ENCODE measurements at regions not wholly inside any gene's neighbourhood (a gene's known extent, or its start where the extent isn't known, plus 50 kb on each side); places are given as distances from the start of the nearest gene placed in this dataset.

GRCh38 chr4:112931001-112931400 lies 118.5 kb upstream of the ANK2 start:
- H3K79me2 ChIP-seq (ENCODE audit: low read length): no peaks in the 10 kb centered on the region
- no peaks in the 10 kb centered on the region for H3K4me1 ChIP-seq (ENCODE audit: insufficient read depth, low read length)
- H2AFZ ChIP-seq (ENCODE audit: low read length): no peak overlapping the region
- H3K27me3 ChIP-seq (ENCODE audit: low read length): no peaks in the 10 kb centered on the region
- no TSS peak for BruUV-seq (replicated peaks)
- H3K9ac ChIP-seq (ENCODE audit: low read length): no peak overlapping the region
- H3K9me2 ChIP-seq (replicated peaks; ENCODE audit: low read length): no peaks in the 10 kb centered on the region
- ChIA-PET CTCF (interaction anchor here (0.6 kb wide), 1 partner anchor 44 kb away, joined by 3 read pairs; no protein-coding TSS in a partner anchor), POLR2A (ENCODE audit: unreplicated experiment) (no interaction called here)
- DNase-seq (no peak), ATAC-seq (no peak)
- H4K20me1 ChIP-seq (ENCODE audit: low read length): no peaks in the 10 kb centered on the region
- no peaks in the 10 kb centered on the region for H3F3A ChIP-seq (ENCODE audit: low read length, unreplicated experiment)
- H3K27ac ChIP-seq (ENCODE audit: low read length): no peak overlapping the region
- TF ChIP-seq EZH2phosphoT487 (IDR thresholded peaks at IDR 0.05; ENCODE audit: borderline replicate concordance, low read length): no peak
- TF ChIP-seq CTCF (conservative IDR thresholded peaks at IDR 0.05; ENCODE audit: low read depth, low read length): no peak
- TF ChIP-seq EZH2 (IDR thresholded peaks at IDR 0.05; ENCODE audit: low read length, unreplicated experiment): no peak
- H3K9me3 ChIP-seq (ENCODE audit: low read length): no peaks in the 10 kb centered on the region
- intact Hi-C loops (cut with micrococcal nuclease): no loop called here
- no peaks in the 10 kb centered on the region for H3K36me3 ChIP-seq (ENCODE audit: low read depth, low read length)
- no peak overlapping the region for H3K4me2 ChIP-seq (ENCODE audit: low read length)
- no peak overlapping the region for H3K4me3 ChIP-seq (ENCODE audit: low read length)

GRCh38 chr4:112933790-112934189 lies 115.7 kb upstream of the ANK2 start:
- H3F3A ChIP-seq (ENCODE audit: low read length, unreplicated experiment): no peaks in the 10 kb centered on the region
- ChIA-PET POLR2A (ENCODE audit: unreplicated experiment) (no interaction called here), CTCF (no interaction called here)
- TF ChIP-seq CTCF (conservative IDR thresholded peaks at IDR 0.05; ENCODE audit: low read depth, low read length): no peak
- H3K36me3 ChIP-seq (ENCODE audit: low read depth, low read length): no peaks in the 10 kb centered on the region
- H3K79me2 ChIP-seq (ENCODE audit: low read length): no peaks in the 10 kb centered on the region
- no peak overlapping the region for H2AFZ ChIP-seq (ENCODE audit: low read length)
- no peaks in the 10 kb centered on the region for H4K20me1 ChIP-seq (ENCODE audit: low read length)
- H3K27ac ChIP-seq (ENCODE audit: low read length): no peak overlapping the region
- H3K4me2 ChIP-seq (ENCODE audit: low read length): no peak overlapping the region
- no peaks in the 10 kb centered on the region for H3K27me3 ChIP-seq (ENCODE audit: low read length)
- no TSS peak for BruUV-seq (replicated peaks)
- H3K9me2 ChIP-seq (replicated peaks; ENCODE audit: low read length): no peaks in the 10 kb centered on the region
- H3K9me3 ChIP-seq (ENCODE audit: low read length): no peaks in the 10 kb centered on the region
- H3K4me1 ChIP-seq (ENCODE audit: insufficient read depth, low read length): no peaks in the 10 kb centered on the region
- ATAC-seq (no peak), DNase-seq (no peak)
- H3K9ac ChIP-seq (ENCODE audit: low read length): no peak overlapping the region
- no peak overlapping the region for H3K4me3 ChIP-seq (ENCODE audit: low read length)
- intact Hi-C loops (cut with micrococcal nuclease): no loop called here

- Histone ChIP-seq H3K4me1 (ENCODE audit: insufficient read depth, low read length) (no peaks in the 10 kb centered on the region), H3K9me2 (replicated peaks; ENCODE audit: low read length) (no peaks in the 10 kb centered on the region), H4K20me1 (ENCODE audit: low read length) (no peaks in the 10 kb centered on the region), H3K4me3 (ENCODE audit: low read length) (no peak overlapping the region), H3K27ac (ENCODE audit: low read length) (no peak overlapping the region), H3F3A (ENCODE audit: low read length, unreplicated experiment) (no peaks in the 10 kb centered on the region), H3K9me3 (ENCODE audit: low read length) (no peaks in the 10 kb centered on the region), H3K36me3 (ENCODE audit: low read depth, low read length) (no peaks in the 10 kb centered on the region), H3K27me3 (ENCODE audit: low read length) (peaks cover 6% of the 10 kb centered on the region; the same call in 1 of the 2 replicates), H3K79me2 (ENCODE audit: low read length) (no peaks in the 10 kb centered on the region), H2AFZ (ENCODE audit: low read length) (no peak overlapping the region), H3K4me2 (ENCODE audit: low read length) (no peak overlapping the region), H3K9ac (ENCODE audit: low read length) (no peak overlapping the region)
- no TSS peak for BruUV-seq (replicated peaks)
- ChIA-PET POLR2A (ENCODE audit: unreplicated experiment) (interaction anchor here (0.5 to 0.7 kb wide), 2 partner anchors 59 to 219 kb away, joined by 5 read pairs; no protein-coding TSS in a partner anchor), CTCF (interaction anchor here (0.7 kb wide), 1 partner anchor 13 kb away, joined by 3 read pairs; no protein-coding TSS in a partner anchor)
- intact Hi-C loops (cut with micrococcal nuclease): loop anchor here (1.0 to 2.0 kb wide), 4 partner anchors 85 to 305 kb away; no protein-coding TSS in a partner anchor
- TF ChIP-seq EZH2 (IDR thresholded peaks at IDR 0.05; ENCODE audit: low read length, unreplicated experiment) (no peak), CTCF (conservative IDR thresholded peaks at IDR 0.05; ENCODE audit: low read depth, low read length) (peak; percentile 80), EZH2phosphoT487 (IDR thresholded peaks at IDR 0.05; ENCODE audit: borderline replicate concordance, low read length) (no peak)
- peak; percentile 60 for DNase-seq
- no peak for ATAC-seq
These were observed 110.9 kb upstream of the ANK2 start for GRCh38 chr4:112938461-112939058.

Data from PC-3 (cell line).